ENCODE measurements at regions not wholly inside any gene's neighbourhood (a gene's known extent, or its start where the extent isn't known, plus 50 kb on each side); places are given as distances from the start of the nearest gene placed in this dataset.
A peak's percentile ranks its signal among the peaks of the same experiment; 100 is the strongest.

GRCh38 chr19:29393915-29394460, 131.8 kb upstream of the VSTM2B start:
- Histone ChIP-seq H2AK5ac (ENCODE audit: low read depth, low read length) (no peak overlapping the region), H3K9ac (ENCODE audit: low read depth, low read length, poor library complexity) (no peak overlapping the region), H2BK120ac (ENCODE audit: low read depth, low read length) (no peak overlapping the region), H2AFZ (ENCODE audit: low read length) (no peak overlapping the region), H3K4me2 (ENCODE audit: insufficient read depth, low read length, poor library complexity, severe bottlenecking) (no peak overlapping the region), H4K91ac (ENCODE audit: low read depth, low read length, poor library complexity) (no peak overlapping the region), H2BK15ac (ENCODE audit: low read length) (no peak overlapping the region), H3K14ac (ENCODE audit: low read length) (no peak overlapping the region), H3K27ac (replicated peaks; ENCODE audit: low read length) (no peak overlapping the region), H4K8ac (ENCODE audit: low read depth, low read length) (no peak overlapping the region), H3K27me3 (ENCODE audit: control insufficient read depth in 3 of 3, insufficient read depth in 3 of 3, low read depth in 1 of 3, low read length in 3 of 3) (peaks cover 0 to 8% (median 0%) of the 10 kb centered on the region in 3 experiments), H3K4ac (ENCODE audit: low read length) (no peak overlapping the region), H2BK12ac (ENCODE audit: low read length) (no peak overlapping the region), H3K23ac (ENCODE audit: low read depth, low read length, poor library complexity) (no peak overlapping the region), H3K9me3 (replicated peaks in 1 of 2; ENCODE audit: control insufficient read depth in 2 of 2, insufficient read depth in 1 of 2, low read depth in 1 of 2, low read length in 2 of 2) (peaks cover 0 to 9% of the 10 kb centered on the region in 2 donors), H3K36me3 (replicated peaks in 1 of 2; ENCODE audit: control insufficient read depth in 2 of 2, insufficient read depth in 2 of 2, low read length in 2 of 2) (no peaks in the 10 kb centered on the region), H3K4me1 (ENCODE audit: control insufficient read depth in 2 of 2, insufficient read depth in 1 of 2, low read depth in 1 of 2, low read length in 2 of 2) (peaks cover 0 to 7% of the 10 kb centered on the region in 2 donors), H3K79me1 (ENCODE audit: low read depth, low read length) (no peaks in the 10 kb centered on the region), H2BK5ac (ENCODE audit: low read length) (no peak overlapping the region), H3K4me3 (ENCODE audit: low read length in 2 of 2) (no peak overlapping the region), H3K18ac (ENCODE audit: low read length) (peak overlapping the region; percentile 9)
- no CpG with 5 or more reads among the region's 7 CpGs for WGBS, 2 donors (ENCODE audit: extremely low coverage in 2 of 2, insufficient read length in 2 of 2, insufficient replicate concordance in 1 of 2)
- no peak for DNase-seq (ENCODE audit: low spot score)

DNA sequence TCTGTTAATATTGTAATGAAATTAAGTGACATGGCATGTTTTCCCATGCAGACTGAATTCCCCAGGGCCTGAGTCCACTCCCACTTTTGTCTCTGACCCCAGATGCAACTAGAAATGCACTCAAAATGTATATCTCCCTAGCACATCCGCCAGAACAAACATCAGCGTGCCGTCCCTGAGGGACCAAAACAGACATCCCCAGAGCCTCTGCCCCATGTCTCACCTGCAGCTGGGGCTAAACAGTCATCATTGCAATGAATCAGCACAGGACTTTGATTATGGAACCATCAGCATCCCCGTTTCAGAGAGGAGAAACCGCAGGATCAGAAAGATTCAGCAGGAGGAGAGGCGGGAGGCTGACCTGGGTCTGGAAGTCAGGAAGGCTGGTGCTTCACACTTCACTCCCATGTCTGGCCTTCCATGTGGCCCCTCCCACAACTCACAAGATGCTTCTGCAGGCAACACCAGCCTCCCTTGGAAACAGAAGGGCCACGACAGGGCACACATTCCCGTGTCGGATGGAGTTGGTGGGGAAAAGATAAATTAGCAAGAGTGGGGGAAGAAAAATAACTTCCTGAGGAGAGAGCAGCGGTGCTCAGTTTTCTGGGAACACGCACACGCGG, 130.6 kb upstream of the VSTM2B start:
- H3K36me3 ChIP-seq (replicated peaks in 1 of 2; ENCODE audit: control insufficient read depth in 2 of 2, insufficient read depth in 2 of 2, low read length in 2 of 2) = no peaks in the 10 kb centered on the region

GRCh38 chr19:29395734-29396414, 129.9 kb upstream of the VSTM2B start:
- no peak overlapping the region for H3K27ac ChIP-seq (replicated peaks; ENCODE audit: low read length)
- no peak overlapping the region for H2AFZ ChIP-seq (ENCODE audit: low read length)
- H3K18ac ChIP-seq (ENCODE audit: low read length) = no peak overlapping the region
- H3K36me3 ChIP-seq (replicated peaks in 1 of 2; ENCODE audit: control insufficient read depth in 2 of 2, insufficient read depth in 2 of 2, low read length in 2 of 2) = no peaks in the 10 kb centered on the region
- no peak overlapping the region for H3K4me2 ChIP-seq (ENCODE audit: insufficient read depth, low read length, poor library complexity, severe bottlenecking)
- peak overlapping the region in 1 of 2 donors; percentile 48 for H3K4me3 ChIP-seq (ENCODE audit: low read length in 2 of 2)
- H3K9ac ChIP-seq (ENCODE audit: low read depth, low read length, poor library complexity) = no peak overlapping the region
- H4K8ac ChIP-seq (ENCODE audit: low read depth, low read length) = no peak overlapping the region
- no peak overlapping the region for H2BK120ac ChIP-seq (ENCODE audit: low read depth, low read length)
- peaks cover 0 to 9% of the 10 kb centered on the region in 2 donors for H3K9me3 ChIP-seq (replicated peaks in 1 of 2; ENCODE audit: control insufficient read depth in 2 of 2, insufficient read depth in 1 of 2, low read depth in 1 of 2, low read length in 2 of 2)
- no peak overlapping the region for H2BK12ac ChIP-seq (ENCODE audit: low read length)
- no peak overlapping the region for H2AK5ac ChIP-seq (ENCODE audit: low read depth, low read length)
- H4K91ac ChIP-seq (ENCODE audit: low read depth, low read length, poor library complexity) = no peak overlapping the region
- H3K14ac ChIP-seq (ENCODE audit: low read length) = no peak overlapping the region
- H3K4ac ChIP-seq (ENCODE audit: low read length) = no peak overlapping the region
- no peak overlapping the region for H2BK15ac ChIP-seq (ENCODE audit: low read length)
- H3K79me1 ChIP-seq (ENCODE audit: low read depth, low read length) = no peaks in the 10 kb centered on the region
- no CpG with 5 or more reads among the region's 4 CpGs for WGBS, 2 donors (ENCODE audit: extremely low coverage in 2 of 2, insufficient read length in 2 of 2, insufficient replicate concordance in 1 of 2)
- peaks cover 0 to 17% of the 10 kb centered on the region in 2 donors for H3K4me1 ChIP-seq (ENCODE audit: control insufficient read depth in 2 of 2, insufficient read depth in 1 of 2, low read depth in 1 of 2, low read length in 2 of 2)
- H2BK5ac ChIP-seq (ENCODE audit: low read length) = no peak overlapping the region
- H3K27me3 ChIP-seq (ENCODE audit: control insufficient read depth in 3 of 3, insufficient read depth in 3 of 3, low read depth in 1 of 3, low read length in 3 of 3) = peaks cover 0 to 8% (median 2%) of the 10 kb centered on the region in 3 experiments
- H3K23ac ChIP-seq (ENCODE audit: low read depth, low read length, poor library complexity) = no peak overlapping the region
- no peak for DNase-seq (ENCODE audit: low spot score)

More for the DNA sequence above, 130.6 kb upstream of the VSTM2B start:
- no peak overlapping the region for H2BK15ac ChIP-seq (ENCODE audit: low read length)
- no peak overlapping the region for H3K4me2 ChIP-seq (ENCODE audit: insufficient read depth, low read length, poor library complexity, severe bottlenecking)
- H2BK5ac ChIP-seq (ENCODE audit: low read length) = no peak overlapping the region
- no peak overlapping the region for H3K14ac ChIP-seq (ENCODE audit: low read length)
- no peak overlapping the region for H3K9ac ChIP-seq (ENCODE audit: low read depth, low read length, poor library complexity)
- no peak overlapping the region for H3K23ac ChIP-seq (ENCODE audit: low read depth, low read length, poor library complexity)
- WGBS, 2 donors (ENCODE audit: extremely low coverage in 2 of 2, insufficient read length in 2 of 2, insufficient replicate concordance in 1 of 2) = no CpG with 5 or more reads among the region's 13 CpGs
- H3K27me3 ChIP-seq (ENCODE audit: control insufficient read depth in 3 of 3, insufficient read depth in 3 of 3, low read depth in 1 of 3, low read length in 3 of 3) = peaks cover 0 to 8% (median 2%) of the 10 kb centered on the region in 3 experiments
- no peak overlapping the region for H3K27ac ChIP-seq (replicated peaks; ENCODE audit: low read length)
- no peak overlapping the region for H2AK5ac ChIP-seq (ENCODE audit: low read depth, low read length)
- H2AFZ ChIP-seq (ENCODE audit: low read length) = no peak overlapping the region
- H2BK120ac ChIP-seq (ENCODE audit: low read depth, low read length) = no peak overlapping the region
- peaks cover 0 to 9% of the 10 kb centered on the region in 2 donors for H3K9me3 ChIP-seq (replicated peaks in 1 of 2; ENCODE audit: control insufficient read depth in 2 of 2, insufficient read depth in 1 of 2, low read depth in 1 of 2, low read length in 2 of 2)
- H4K8ac ChIP-seq (ENCODE audit: low read depth, low read length) = no peak overlapping the region
- H4K91ac ChIP-seq (ENCODE audit: low read depth, low read length, poor library complexity) = no peak overlapping the region
- H2BK12ac ChIP-seq (ENCODE audit: low read length) = no peak overlapping the region
- no peaks in the 10 kb centered on the region for H3K79me1 ChIP-seq (ENCODE audit: low read depth, low read length)
- H3K4ac ChIP-seq (ENCODE audit: low read length) = no peak overlapping the region
- no peak overlapping the region for H3K4me3 ChIP-seq (ENCODE audit: low read length in 2 of 2)
- peaks cover 0 to 15% of the 10 kb centered on the region in 2 donors for H3K4me1 ChIP-seq (ENCODE audit: control insufficient read depth in 2 of 2, insufficient read depth in 1 of 2, low read depth in 1 of 2, low read length in 2 of 2)
- DNase-seq (ENCODE audit: low spot score) = no peak
- no peak overlapping the region for H3K18ac ChIP-seq (ENCODE audit: low read length)

- peaks cover 0 to 14% (median 2%) of the 10 kb centered on the region in 3 experiments for H3K27me3 ChIP-seq (ENCODE audit: control insufficient read depth in 3 of 3, insufficient read depth in 3 of 3, low read depth in 1 of 3, low read length in 3 of 3)
- no peak overlapping the region for H2BK12ac ChIP-seq (ENCODE audit: low read length)
- H3K36me3 ChIP-seq (replicated peaks in 1 of 2; ENCODE audit: control insufficient read depth in 2 of 2, insufficient read depth in 2 of 2, low read length in 2 of 2) = no peaks in the 10 kb centered on the region
- no peak overlapping the region for H2AFZ ChIP-seq (ENCODE audit: low read length)
- H3K18ac ChIP-seq (ENCODE audit: low read length) = no peak overlapping the region
- peaks cover 0 to 3% of the 10 kb centered on the region in 2 donors for H3K9me3 ChIP-seq (replicated peaks in 1 of 2; ENCODE audit: control insufficient read depth in 2 of 2, insufficient read depth in 1 of 2, low read depth in 1 of 2, low read length in 2 of 2)
- no CpG with 5 or more reads among the region's 2 CpGs for WGBS, 2 donors (ENCODE audit: extremely low coverage in 2 of 2, insufficient read length in 2 of 2, insufficient replicate concordance in 1 of 2)
- H4K8ac ChIP-seq (ENCODE audit: low read depth, low read length) = no peak overlapping the region
- H4K91ac ChIP-seq (ENCODE audit: low read depth, low read length, poor library complexity) = no peak overlapping the region
- H2BK15ac ChIP-seq (ENCODE audit: low read length) = no peak overlapping the region
- no peak overlapping the region for H3K23ac ChIP-seq (ENCODE audit: low read depth, low read length, poor library complexity)
- no peaks in the 10 kb centered on the region for H3K79me1 ChIP-seq (ENCODE audit: low read depth, low read length)
- no peak overlapping the region for H3K4me3 ChIP-seq (ENCODE audit: low read length in 2 of 2)
- H3K9ac ChIP-seq (ENCODE audit: low read depth, low read length, poor library complexity) = no peak overlapping the region
- no peak overlapping the region for H2BK5ac ChIP-seq (ENCODE audit: low read length)
- H2BK120ac ChIP-seq (ENCODE audit: low read depth, low read length) = no peak overlapping the region
- H3K14ac ChIP-seq (ENCODE audit: low read length) = no peak overlapping the region
- peaks cover 0 to 17% of the 10 kb centered on the region in 2 donors for H3K4me1 ChIP-seq (ENCODE audit: control insufficient read depth in 2 of 2, insufficient read depth in 1 of 2, low read depth in 1 of 2, low read length in 2 of 2)
- DNase-seq (ENCODE audit: low spot score) = no peak
- H2AK5ac ChIP-seq (ENCODE audit: low read depth, low read length) = peak overlapping the region; percentile 73
- H3K27ac ChIP-seq (replicated peaks; ENCODE audit: low read length) = no peak overlapping the region
- H3K4ac ChIP-seq (ENCODE audit: low read length) = no peak overlapping the region
- H3K4me2 ChIP-seq (ENCODE audit: insufficient read depth, low read length, poor library complexity, severe bottlenecking) = no peak overlapping the region
These were observed 128.9 kb upstream of the VSTM2B start for GRCh38 chr19:29396925-29397324.

Measured in neuronal stem cell (in vitro differentiated cells).